ES-I3 (cell line): ENCODE measurements at regions not wholly inside any gene's neighbourhood (a gene's known extent, or its start where the extent isn't known, plus 50 kb on each side); places are given as distances from the start of the nearest gene placed in this dataset.

Experiments
- H3K36me3 ChIP-seq: 2 replicates; pipeline ENCODE4 v1.6.1; 2013; ENCODE audit warnings: mild to moderate bottlenecking, low read length, control low read depth, moderate library complexity; ENCODE audit not compliant: insufficient read depth
- H3K4me1 ChIP-seq: 2 replicates; pipeline ENCODE4 v1.6.1; 2013; ENCODE audit warnings: mild to moderate bottlenecking, control low read depth, low read length; ENCODE audit not compliant: insufficient read depth
- H3K9ac ChIP-seq: 2 replicates; pipeline ENCODE4 v1.6.1; 2013; ENCODE audit warnings: low read depth, mild to moderate bottlenecking, low read length, moderate library complexity
- H3K9me3 ChIP-seq: 2 replicates; pipeline ENCODE4 v1.6.1; 2013; ENCODE audit warnings: mild to moderate bottlenecking, low read length, moderate library complexity; ENCODE audit not compliant: control insufficient read depth, insufficient read depth

GRCh38 chr13:56903710-56904282, 236.9 kb upstream of the PRR20A start:
- no peak overlapping the region for H3K9ac ChIP-seq
- H3K9me3 ChIP-seq, result no peaks in the 10 kb centered on the region
- peaks cover 7% of the 10 kb centered on the region for H3K4me1 ChIP-seq
- no peaks in the 10 kb centered on the region for H3K36me3 ChIP-seq

- H3K4me1 ChIP-seq, result peaks cover 7% of the 10 kb centered on the region
- H3K36me3 ChIP-seq, result no peaks in the 10 kb centered on the region
- H3K9me3 ChIP-seq, result no peaks in the 10 kb centered on the region
- H3K9ac ChIP-seq, result no peak overlapping the region
Observed at GRCh38 chr13:56906909-56907308, 233.8 kb upstream of the PRR20A start.

GRCh38 chr13:56907766-56908165, 233.0 kb upstream of the PRR20A start:
- no peak overlapping the region for H3K9ac ChIP-seq
- H3K36me3 ChIP-seq, result no peaks in the 10 kb centered on the region
- H3K4me1 ChIP-seq, result peaks cover 7% of the 10 kb centered on the region
- H3K9me3 ChIP-seq, result no peaks in the 10 kb centered on the region

- Histone ChIP-seq H3K4me1 (peaks cover 7% of the 10 kb centered on the region), H3K9ac (no peak overlapping the region), H3K36me3 (no peaks in the 10 kb centered on the region), H3K9me3 (no peaks in the 10 kb centered on the region)
Observed at GRCh38 chr13:56909896-56910600, 230.7 kb upstream of the PRR20A start.

- Histone ChIP-seq H3K9me3 (no peaks in the 10 kb centered on the region), H3K36me3 (no peaks in the 10 kb centered on the region), H3K4me1 (no peaks in the 10 kb centered on the region), H3K9ac (no peak overlapping the region)
Observed at GRCh38 chr13:56917966-56918365, 222.8 kb upstream of the PRR20A start.

GRCh38 chr13:56923626-56924140, 217.0 kb upstream of the PRR20A start:
- Histone ChIP-seq H3K36me3 (no peaks in the 10 kb centered on the region), H3K9me3 (no peaks in the 10 kb centered on the region), H3K9ac (no peak overlapping the region), H3K4me1 (no peaks in the 10 kb centered on the region)

- no peaks in the 10 kb centered on the region for H3K4me1 ChIP-seq
- H3K36me3 ChIP-seq, result no peaks in the 10 kb centered on the region
- no peaks in the 10 kb centered on the region for H3K9me3 ChIP-seq
- H3K9ac ChIP-seq, result no peak overlapping the region
Observed at GRCh38 chr13:56924401-56924800, 216.3 kb upstream of the PRR20A start.

- no peaks in the 10 kb centered on the region for H3K4me1 ChIP-seq
- H3K9ac ChIP-seq, result no peak overlapping the region
- no peaks in the 10 kb centered on the region for H3K36me3 ChIP-seq
- H3K9me3 ChIP-seq, result no peaks in the 10 kb centered on the region
Observed at GRCh38 chr13:56932104-56932503, 208.6 kb upstream of the PRR20A start.

GRCh38 chr13:56953965-56954364, 186.8 kb upstream of the PRR20A start:
- Histone ChIP-seq H3K4me1 (no peaks in the 10 kb centered on the region), H3K9me3 (no peaks in the 10 kb centered on the region), H3K9ac (no peak overlapping the region), H3K36me3 (no peaks in the 10 kb centered on the region)

- no peaks in the 10 kb centered on the region for H3K36me3 ChIP-seq
- H3K9ac ChIP-seq, result no peak overlapping the region
- peaks cover 8% of the 10 kb centered on the region; the same call in 1 of the 2 replicates for H3K4me1 ChIP-seq
- peaks cover 6% of the 10 kb centered on the region; the same call in 1 of the 2 replicates for H3K9me3 ChIP-seq
Observed at GRCh38 chr13:56975647-56976046, 165.1 kb upstream of the PRR20A start.

- H3K9me3 ChIP-seq, result no peaks in the 10 kb centered on the region
- H3K9ac ChIP-seq, result no peak overlapping the region
- H3K36me3 ChIP-seq, result no peaks in the 10 kb centered on the region
- H3K4me1 ChIP-seq, result peaks cover 2% of the 10 kb centered on the region; the same call in 1 of the 2 replicates
Observed at GRCh38 chr13:56980856-56981255, 159.9 kb upstream of the PRR20A start.

GRCh38 chr13:56986121-56986520, 154.6 kb upstream of the PRR20A start:
- no peaks in the 10 kb centered on the region for H3K9me3 ChIP-seq
- H3K9ac ChIP-seq, result no peak overlapping the region
- H3K36me3 ChIP-seq, result no peaks in the 10 kb centered on the region
- no peaks in the 10 kb centered on the region for H3K4me1 ChIP-seq

- Histone ChIP-seq H3K36me3 (no peaks in the 10 kb centered on the region), H3K9me3 (no peaks in the 10 kb centered on the region), H3K9ac (no peak overlapping the region), H3K4me1 (no peaks in the 10 kb centered on the region)
Observed at GRCh38 chr13:56988543-56988942, 152.2 kb upstream of the PRR20A start.

GRCh38 chr13:57003682-57004081, 137.0 kb upstream of the PRR20A start:
- no peaks in the 10 kb centered on the region for H3K36me3 ChIP-seq
- H3K4me1 ChIP-seq, result no peaks in the 10 kb centered on the region
- no peak overlapping the region for H3K9ac ChIP-seq
- no peaks in the 10 kb centered on the region for H3K9me3 ChIP-seq

GRCh38 chr13:57017357-57017756, 123.4 kb upstream of the PRR20A start:
- H3K9ac ChIP-seq, result no peak overlapping the region
- H3K36me3 ChIP-seq, result no peaks in the 10 kb centered on the region
- H3K9me3 ChIP-seq, result no peaks in the 10 kb centered on the region
- no peaks in the 10 kb centered on the region for H3K4me1 ChIP-seq
